NCI-H2107 (cell line): ENCODE measurements at regions not wholly inside any gene's neighbourhood (a gene's known extent, or its start where the extent isn't known, plus 50 kb on each side); places are given as distances from the start of the nearest gene placed in this dataset.

Experiments used
- DNase-seq: peaks from one replicate; lab custom pipeline; 2025; lab: John Stamatoyannopoulos, UW

DNA sequence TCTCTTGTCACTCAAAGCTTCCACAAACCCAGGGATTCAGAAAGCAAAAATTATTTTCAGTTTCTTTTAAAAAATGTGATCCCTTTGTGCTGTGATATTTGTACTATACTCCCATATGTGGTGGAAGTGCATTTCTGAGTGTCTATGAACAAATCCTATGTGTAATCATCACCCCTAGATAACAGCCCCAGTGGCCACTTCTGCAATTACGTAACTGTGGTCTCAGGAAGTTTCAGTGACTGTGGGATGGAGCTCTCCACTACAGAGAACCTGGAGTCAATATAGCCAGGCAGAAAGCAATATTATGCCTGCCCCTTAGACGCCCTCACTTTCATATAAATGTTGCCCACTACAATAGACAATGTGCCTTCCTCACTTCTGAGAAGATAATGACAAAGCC is 1101.7 kb upstream of the GHITM start:
- no peak for DNase-seq

DNA sequence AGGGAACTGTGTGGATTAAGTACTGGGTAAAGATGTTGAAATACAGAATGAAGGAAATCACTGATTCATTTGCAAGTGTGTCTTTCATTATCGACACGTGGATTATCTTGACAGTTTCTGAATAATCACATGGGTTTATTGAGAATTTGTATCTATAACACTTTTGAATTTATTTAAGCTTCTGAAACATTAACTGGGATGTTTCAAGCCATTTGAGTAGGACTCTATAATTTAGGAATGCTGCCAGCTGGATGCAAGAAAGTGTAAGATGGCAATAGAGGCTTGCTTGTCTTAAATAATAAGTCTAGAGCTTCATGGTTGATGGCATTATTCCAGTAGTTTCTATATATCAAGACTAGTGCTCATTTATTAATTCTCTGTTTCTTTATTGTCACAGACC is 1100.7 kb upstream of the GHITM start:
- no peak for DNase-seq

DNA sequence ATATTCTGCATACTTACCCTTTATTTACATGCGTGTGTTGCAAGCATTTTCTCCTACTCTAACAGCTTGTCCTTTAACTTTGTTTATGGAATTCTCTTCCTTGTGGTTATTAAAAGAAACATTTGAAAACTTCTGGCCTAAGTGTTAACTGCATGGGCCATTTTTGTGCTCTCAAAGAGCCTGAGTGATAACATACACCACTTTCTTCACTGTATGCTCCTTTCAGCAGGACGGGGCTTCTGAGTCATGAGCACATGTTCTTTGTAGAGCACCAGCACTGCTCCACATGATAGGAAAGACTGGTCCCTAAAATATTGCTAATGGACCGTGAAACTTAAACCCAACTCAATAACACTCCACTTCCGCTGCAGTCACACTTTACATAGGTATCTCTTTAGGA is 1093.6 kb upstream of the GHITM start:
- DNase-seq = no peak

- no peak for DNase-seq
These were observed 1088.5 kb upstream of the GHITM start for GRCh38 chr10:83050815-83051214.

DNA sequence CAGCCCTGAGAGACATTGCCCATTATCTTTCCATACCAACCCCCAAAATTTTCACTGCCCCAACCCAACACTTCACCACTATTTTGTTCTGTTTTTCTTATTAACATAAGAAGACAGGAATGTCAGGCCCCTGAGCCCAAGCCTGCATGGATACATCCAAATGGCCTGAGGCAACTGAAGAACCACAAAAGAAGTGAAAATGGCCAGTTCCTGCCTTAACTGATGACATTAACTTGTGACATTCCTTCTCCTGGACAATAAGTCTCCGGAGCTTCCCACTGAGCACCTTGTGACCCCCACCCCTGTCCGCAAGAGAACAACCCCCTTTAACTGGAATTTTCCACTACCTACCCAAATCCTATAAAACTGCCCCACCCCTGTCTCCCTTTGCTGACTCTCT is 1076.4 kb upstream of the GHITM start:
- no peak for DNase-seq

DNA sequence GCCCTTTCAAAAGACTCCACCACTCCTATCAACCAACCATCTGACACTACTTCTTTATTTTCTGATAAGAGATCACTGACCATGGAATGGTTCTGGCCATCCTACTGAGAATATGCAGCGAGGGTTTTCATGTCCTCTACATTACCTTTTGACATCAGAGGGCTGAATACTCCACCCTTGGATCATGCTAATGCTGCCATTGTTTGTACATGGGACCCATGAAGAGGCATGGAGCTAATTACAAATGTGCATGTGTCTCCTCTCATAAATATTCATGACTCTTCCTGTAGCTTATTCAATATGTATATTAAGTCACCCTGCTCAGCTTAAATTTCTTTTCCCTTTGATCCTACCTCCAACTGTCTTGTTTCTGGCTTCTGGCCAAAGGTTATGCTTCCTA is 1065.8 kb upstream of the GHITM start:
- no peak for DNase-seq

GRCh38 chr10:83075016-83075814 is 1064.1 kb upstream of the GHITM start:
- DNase-seq = no peak

- DNase-seq = no peak
These were observed 1063.4 kb upstream of the GHITM start for GRCh38 chr10:83075815-83076355.

DNA sequence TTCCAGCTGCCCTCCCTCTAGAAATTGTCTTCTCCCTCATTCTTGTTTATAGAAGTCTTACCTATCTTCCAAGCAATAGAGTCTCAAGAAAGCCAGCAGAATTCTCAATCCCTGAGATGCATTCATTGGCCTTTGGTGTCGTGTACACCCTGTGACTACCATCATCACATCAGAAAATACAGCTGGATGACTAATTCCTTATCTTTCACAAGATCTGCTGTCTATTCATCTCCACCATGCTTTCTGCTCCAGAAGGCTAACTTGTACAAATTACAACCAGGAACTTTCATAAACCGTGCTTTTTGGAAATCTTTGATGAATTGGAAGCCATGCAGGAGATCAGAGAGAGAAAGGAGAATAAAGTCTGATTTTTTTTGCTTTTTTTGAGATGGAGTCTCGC is 1062.9 kb upstream of the GHITM start:
- no peak for DNase-seq

DNA sequence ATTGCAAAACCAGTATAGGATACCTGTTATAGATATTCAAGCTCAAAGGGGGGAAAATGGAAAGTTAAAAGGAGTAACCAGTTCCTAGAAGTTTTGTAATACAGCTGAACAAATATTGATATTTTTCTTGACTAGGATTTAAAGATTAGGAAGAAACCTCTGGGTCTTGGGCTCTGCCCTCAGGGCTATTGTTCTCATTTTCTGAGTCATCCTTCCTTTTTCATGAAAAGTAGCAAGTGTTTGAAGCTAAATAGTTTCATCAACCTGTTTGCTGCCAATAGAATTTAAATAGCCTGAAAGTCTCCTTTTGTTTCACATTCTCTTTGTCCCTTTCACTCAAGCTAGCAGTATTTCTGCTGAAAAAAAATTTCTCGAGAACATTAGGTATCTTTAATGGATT is 1061.1 kb upstream of the GHITM start:
- DNase-seq = no peak

GRCh38 chr10:83078645-83079044 is 1060.7 kb upstream of the GHITM start:
- DNase-seq = no peak

- DNase-seq = no peak
These were observed 1055.5 kb upstream of the GHITM start for GRCh38 chr10:83083831-83084230.

- no peak for DNase-seq
These were observed 1050.0 kb upstream of the GHITM start for GRCh38 chr10:83089335-83089734.

DNA sequence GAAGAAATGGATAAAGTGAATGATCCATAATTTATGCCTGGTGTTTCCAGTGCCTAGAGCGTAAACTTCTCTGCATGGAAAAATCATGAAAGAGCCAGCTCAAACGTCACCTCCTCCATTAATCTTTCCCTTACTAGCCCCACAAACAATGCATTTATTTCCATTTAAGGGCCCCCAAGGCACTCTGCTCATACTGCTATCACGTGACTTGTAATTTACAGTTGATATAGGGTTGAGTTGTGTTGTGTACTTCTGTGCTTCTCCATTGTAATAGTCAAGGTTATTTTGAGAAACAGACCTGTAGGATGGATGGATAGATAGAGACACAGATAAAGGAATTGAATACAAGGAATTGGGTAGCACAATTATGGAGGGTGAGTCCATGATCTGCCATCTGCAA is 1034.7 kb upstream of the GHITM start:
- DNase-seq = no peak

DNA sequence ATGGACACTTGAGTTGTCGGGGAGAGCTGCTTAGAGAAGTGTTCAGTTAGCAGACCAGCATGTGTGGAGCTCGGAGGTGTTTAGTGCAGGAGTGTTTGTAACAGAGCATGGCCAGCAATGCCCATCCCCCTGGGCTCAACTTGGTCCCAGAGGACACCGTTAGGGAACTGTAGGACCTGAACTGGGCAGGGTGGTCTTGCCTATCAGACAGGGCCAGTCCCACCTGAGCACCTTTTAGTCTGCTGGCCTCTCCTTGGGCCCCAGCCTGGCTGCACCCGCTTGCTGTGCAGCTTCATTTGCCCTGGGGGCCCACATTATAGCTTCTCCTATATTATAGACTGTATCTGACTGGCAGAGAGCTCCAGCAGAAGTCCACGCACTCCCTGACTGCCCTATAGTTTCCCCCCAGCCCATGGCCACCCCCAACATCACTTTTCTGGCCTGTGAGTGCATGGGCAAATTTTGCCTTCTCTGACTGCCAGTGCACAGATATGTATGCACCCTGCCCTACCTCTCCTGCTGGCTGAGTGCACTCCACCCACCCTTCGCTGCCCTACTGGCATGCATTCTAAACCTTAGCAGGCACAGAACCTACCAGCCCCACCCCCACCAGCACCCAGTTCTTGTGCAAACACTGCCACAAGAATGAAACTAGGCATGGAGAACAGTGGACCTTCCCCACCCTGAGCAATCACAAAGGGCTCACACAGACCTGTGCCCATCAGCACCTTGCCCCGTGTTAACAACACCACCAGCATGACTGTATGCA is 1030.6 kb upstream of the GHITM start:
- no peak for DNase-seq

GRCh38 chr10:83119346-83119745 is 1020.0 kb upstream of the GHITM start:
- no peak for DNase-seq

DNA sequence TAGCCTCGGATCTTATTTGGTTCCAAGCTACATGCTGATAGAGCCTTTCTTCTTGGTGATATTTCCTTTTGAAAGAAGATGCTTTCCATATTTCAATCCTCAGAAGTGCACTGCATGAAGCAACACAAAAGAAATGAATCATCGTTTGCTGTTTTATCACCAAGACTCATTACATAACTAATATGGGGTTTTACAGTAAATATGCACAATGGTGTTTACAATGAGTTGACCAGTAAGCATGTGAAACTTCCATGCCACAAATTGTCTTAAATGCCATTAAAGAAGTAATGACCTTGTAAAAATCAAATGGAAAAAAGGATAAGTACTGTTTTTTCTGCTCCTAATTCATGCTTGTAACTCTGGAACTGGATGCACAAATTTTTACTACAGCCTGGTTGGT is 1017.0 kb upstream of the GHITM start:
- no peak for DNase-seq

DNA sequence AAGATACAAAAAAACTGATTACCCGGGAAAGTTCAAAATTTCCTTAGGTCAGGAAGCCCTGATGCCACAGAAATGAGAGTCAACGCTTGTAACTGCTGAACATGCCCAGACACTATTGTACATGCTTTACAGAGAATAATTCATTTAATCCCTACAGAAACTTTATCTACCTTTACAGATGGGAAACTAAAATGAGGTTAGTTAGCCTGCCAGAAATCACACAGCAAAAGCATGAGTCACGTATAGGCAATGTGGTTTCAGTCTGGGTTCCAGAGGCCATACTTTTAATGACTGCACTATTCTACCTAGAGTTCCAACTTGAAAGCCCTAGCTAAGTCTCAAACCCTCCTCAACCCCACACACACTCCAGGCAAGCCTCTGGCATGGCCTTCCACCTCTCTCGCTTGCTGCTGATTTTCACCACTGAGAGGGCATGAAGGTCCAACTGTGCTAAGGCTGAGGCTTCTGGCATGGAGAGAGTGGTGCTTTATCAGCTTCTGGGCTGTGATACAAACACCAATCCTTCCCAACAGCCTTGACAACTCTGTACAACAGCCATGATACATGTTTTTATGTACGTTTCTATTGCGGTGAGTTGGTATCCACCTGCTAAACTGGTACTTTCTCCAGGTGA is 1011.2 kb upstream of the GHITM start:
- no peak for DNase-seq

GRCh38 chr10:83140811-83141210 is 998.5 kb upstream of the GHITM start:
- no peak for DNase-seq

DNA sequence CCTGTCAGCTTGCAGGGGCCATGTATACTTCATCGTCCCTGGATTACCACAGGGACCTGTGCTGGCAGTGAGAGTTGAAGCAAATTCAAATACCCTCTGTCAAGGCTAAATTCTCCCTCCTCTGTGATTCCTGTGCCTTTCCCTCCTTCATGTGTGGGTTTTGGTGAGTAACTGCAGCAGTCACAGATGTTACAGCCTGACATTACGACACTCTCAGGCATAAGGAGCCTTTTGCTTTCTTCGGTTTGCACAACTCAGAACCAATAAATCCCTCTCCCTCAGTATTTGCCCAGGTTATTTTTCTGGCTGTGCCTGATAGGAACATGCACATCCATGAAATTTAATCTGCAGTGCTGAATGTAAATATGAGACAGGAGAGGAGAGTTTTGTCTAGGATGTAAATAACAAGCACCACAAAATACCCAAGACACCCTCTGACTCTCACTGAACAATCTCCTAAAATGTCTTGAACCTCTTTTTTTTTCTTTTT is 997.2 kb upstream of the GHITM start:
- DNase-seq = no peak

- DNase-seq = no peak
These were observed 994.8 kb upstream of the GHITM start for GRCh38 chr10:83144461-83144860.

GRCh38 chr10:83153714-83154113 is 985.6 kb upstream of the GHITM start:
- DNase-seq = no peak

- DNase-seq = no peak
These were observed 975.2 kb upstream of the GHITM start for GRCh38 chr10:83164156-83164555.
